OCI-LY1 (cell line): ENCODE measurements at regions not wholly inside any gene's neighbourhood (a gene's known extent, or its start where the extent isn't known, plus 50 kb on each side); places are given as distances from the start of the nearest gene placed in this dataset.

Experiments
- H2AFZ ChIP-seq: fragments of 200-600 bp; sonication (generic), shearing (Covaris generic); 2 replicates; pipeline ENCODE4 v1.6.0; 2014; ENCODE audit warnings: antibody characterized with exemption, mild to moderate bottlenecking, low read length
- H3F3A ChIP-seq: fragments of 200-600 bp; sonication (generic), shearing (Covaris generic); 2 replicates; pipeline ENCODE4 v1.6.0; 2014; ENCODE audit warnings: mild to moderate bottlenecking, antibody characterized with exemption, low read length, moderate library complexity; ENCODE audit not compliant: insufficient read depth
- H3K27ac ChIP-seq: fragments of 200-600 bp; sonication (generic); 2 replicates; pipeline ENCODE4 v1.5.1; 2014; ENCODE audit warnings: low read length, mixed run types, mild to moderate bottlenecking, low read depth; ENCODE audit not compliant: poor library complexity, severe bottlenecking
- H3K27me3 ChIP-seq: fragments of 200-600 bp; sonication (generic); 2 replicates; pipeline ENCODE4 v1.6.0; 2014; ENCODE audit warnings: antibody characterized with exemption, mild to moderate bottlenecking, low read length, moderate library complexity; ENCODE audit not compliant: insufficient read depth
- H3K36me3 ChIP-seq: fragments of 200-600 bp; sonication (generic); 2 replicates; pipeline ENCODE4 v1.6.1; 2014; ENCODE audit warnings: mild to moderate bottlenecking, antibody characterized with exemption, low read length, moderate library complexity, mixed read lengths; ENCODE audit not compliant: insufficient read depth
- H3K4me1 ChIP-seq: fragments of 200-600 bp; sonication (generic); 2 replicates; pipeline ENCODE4 v1.5.1; 2014; ENCODE audit warnings: mild to moderate bottlenecking, low read length, moderate library complexity; ENCODE audit not compliant: insufficient read depth, severe bottlenecking
- H3K4me2 ChIP-seq: fragments of 200-600 bp; sonication (generic), shearing (Covaris generic); 2 replicates; pipeline ENCODE4 v1.6.1; 2014; ENCODE audit warnings: low read length
- H3K4me3 ChIP-seq: fragments of 200-600 bp; sonication (generic); 2 replicates; pipeline ENCODE4 v1.5.1; 2014; ENCODE audit warnings: low read length, low read depth, mild to moderate bottlenecking, mixed read lengths; ENCODE audit not compliant: poor library complexity, severe bottlenecking
- H3K79me2 ChIP-seq: fragments of 200-600 bp; shearing (Covaris generic); 2 replicates; pipeline ENCODE4 v1.6.1; 2016; ENCODE audit warnings: mixed run types, low read length, mixed read lengths; ENCODE audit not compliant: insufficient read depth
- H3K9ac ChIP-seq: fragments of 200-600 bp; sonication (generic), shearing (Covaris generic); 2 replicates; pipeline ENCODE4 v1.6.1; 2014; ENCODE audit warnings: mild to moderate bottlenecking, low read length, mixed read lengths
- H3K9me2 ChIP-seq: fragments of 200-600 bp; sonication (generic), shearing (Covaris generic); 2 replicates; pipeline ENCODE4 v1.6.1; 2014; ENCODE audit warnings: low read depth, mild to moderate bottlenecking, low read length, mixed read lengths
- H3K9me3 ChIP-seq: fragments of 200-600 bp; shearing (Covaris generic); 2 replicates; pipeline ENCODE4 v1.6.1; 2014; ENCODE audit warnings: low read length, mixed read lengths
- H4K20me1 ChIP-seq: fragments of 200-600 bp; sonication (generic), shearing (Covaris generic); 2 replicates; pipeline ENCODE4 v1.6.0; 2016; ENCODE audit warnings: mild to moderate bottlenecking, low read length; ENCODE audit not compliant: insufficient read depth
- EZH2 ChIP-seq: fragments of 200-600 bp; sonication (generic), shearing (Covaris generic); IDR thresholded peaks from 2 replicates; pipeline ENCODE4 v1.8.0; 2017; ENCODE audit warnings: borderline replicate concordance, mixed run types, mild to moderate bottlenecking, antibody characterized with exemption, low read length, moderate library complexity, mixed read lengths
- TF ChIP-seq, protein P1 (sequence below): fragments of 200-600 bp; sonication (generic), shearing (Covaris generic); IDR thresholded peaks from 2 replicates; pipeline ENCODE4 v1.5.1; 2017; ENCODE audit warnings: mild to moderate bottlenecking, antibody characterized with exemption, low read length, moderate library complexity, mixed read lengths

- Histone ChIP-seq H3K79me2 (no peaks in the 10 kb centered on the region), H3K27me3 (no peaks in the 10 kb centered on the region), H3K9me2 (no peaks in the 10 kb centered on the region), H4K20me1 (no peaks in the 10 kb centered on the region), H3F3A (no peaks in the 10 kb centered on the region), H3K27ac (no peak overlapping the region), H3K4me1 (no peaks in the 10 kb centered on the region), H3K9me3 (no peaks in the 10 kb centered on the region), H3K4me2 (no peak overlapping the region), H3K9ac (no peak overlapping the region), H2AFZ (no peak overlapping the region), H3K36me3 (no peaks in the 10 kb centered on the region), H3K4me3 (no peak overlapping the region)
- TF ChIP-seq EZH2 = no peak
- TF ChIP-seq, protein P1, sequence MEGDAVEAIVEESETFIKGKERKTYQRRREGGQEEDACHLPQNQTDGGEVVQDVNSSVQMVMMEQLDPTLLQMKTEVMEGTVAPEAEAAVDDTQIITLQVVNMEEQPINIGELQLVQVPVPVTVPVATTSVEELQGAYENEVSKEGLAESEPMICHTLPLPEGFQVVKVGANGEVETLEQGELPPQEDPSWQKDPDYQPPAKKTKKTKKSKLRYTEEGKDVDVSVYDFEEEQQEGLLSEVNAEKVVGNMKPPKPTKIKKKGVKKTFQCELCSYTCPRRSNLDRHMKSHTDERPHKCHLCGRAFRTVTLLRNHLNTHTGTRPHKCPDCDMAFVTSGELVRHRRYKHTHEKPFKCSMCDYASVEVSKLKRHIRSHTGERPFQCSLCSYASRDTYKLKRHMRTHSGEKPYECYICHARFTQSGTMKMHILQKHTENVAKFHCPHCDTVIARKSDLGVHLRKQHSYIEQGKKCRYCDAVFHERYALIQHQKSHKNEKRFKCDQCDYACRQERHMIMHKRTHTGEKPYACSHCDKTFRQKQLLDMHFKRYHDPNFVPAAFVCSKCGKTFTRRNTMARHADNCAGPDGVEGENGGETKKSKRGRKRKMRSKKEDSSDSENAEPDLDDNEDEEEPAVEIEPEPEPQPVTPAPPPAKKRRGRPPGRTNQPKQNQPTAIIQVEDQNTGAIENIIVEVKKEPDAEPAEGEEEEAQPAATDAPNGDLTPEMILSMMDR = no peak
These were observed 243.7 kb upstream of the SP8 start for GRCh38 chr7:21030237-21030871.

- Histone ChIP-seq H3F3A (no peaks in the 10 kb centered on the region), H3K4me2 (no peak overlapping the region), H3K27ac (no peak overlapping the region), H3K9me3 (no peaks in the 10 kb centered on the region), H3K36me3 (no peaks in the 10 kb centered on the region), H2AFZ (no peak overlapping the region), H3K9me2 (no peaks in the 10 kb centered on the region), H3K4me3 (no peak overlapping the region), H3K9ac (no peak overlapping the region), H3K27me3 (no peaks in the 10 kb centered on the region), H3K4me1 (no peaks in the 10 kb centered on the region), H3K79me2 (no peaks in the 10 kb centered on the region), H4K20me1 (no peaks in the 10 kb centered on the region)
- TF ChIP-seq, protein P1 = no peak
These were observed 254.6 kb upstream of the SP8 start for GRCh38 chr7:21041252-21041651.

DNA sequence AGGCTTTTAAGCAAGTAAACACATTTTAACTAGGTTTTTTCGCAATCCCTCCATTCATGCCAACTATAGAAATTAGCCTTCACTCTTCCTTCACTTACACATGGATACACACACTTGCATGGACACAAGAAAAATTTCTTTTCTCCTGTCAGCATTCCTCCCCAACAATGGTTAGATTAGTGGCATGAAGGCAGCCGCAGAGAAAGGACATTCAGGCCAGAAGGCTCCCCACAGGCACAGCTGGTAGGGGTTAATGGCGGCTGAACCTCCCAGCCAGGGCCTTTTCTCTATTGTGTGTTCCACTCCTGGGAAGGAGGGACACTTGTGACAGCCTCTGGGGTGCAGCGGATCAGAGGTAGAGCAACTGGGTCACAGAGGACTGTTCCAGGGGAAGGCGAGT, 255.0 kb upstream of the SP8 start:
- Histone ChIP-seq H3K9me3 (no peaks in the 10 kb centered on the region), H3K9ac (no peak overlapping the region), H3K27me3 (no peaks in the 10 kb centered on the region), H3K9me2 (no peaks in the 10 kb centered on the region), H3K4me3 (no peak overlapping the region), H3K27ac (no peak overlapping the region), H2AFZ (no peak overlapping the region), H3K36me3 (no peaks in the 10 kb centered on the region), H3F3A (no peaks in the 10 kb centered on the region), H4K20me1 (no peaks in the 10 kb centered on the region), H3K4me2 (no peak overlapping the region), H3K4me1 (no peaks in the 10 kb centered on the region), H3K79me2 (no peaks in the 10 kb centered on the region)
- TF ChIP-seq EZH2 = no peak
- TF ChIP-seq, protein P1 = no peak
